ENCODE measurements at regions not wholly inside any gene's neighbourhood (a gene's known extent, or its start where the extent isn't known, plus 50 kb on each side); places are given as distances from the start of the nearest gene placed in this dataset.

GRCh38 chr5:52693280-52693679 is 94.4 kb upstream of the ITGA1 start:
- no peak overlapping the region for H3K27ac Mint-ChIP-seq
- peaks cover 0 to 5% of the 10 kb centered on the region in 2 donors for H3K4me1 Mint-ChIP-seq
- no peak overlapping the region for H3K4me3 Mint-ChIP-seq
- DNase-seq, result peak in 2 of 3 donors; percentile 14 to 26
- H3K9me3 Mint-ChIP-seq, result no peaks in the 10 kb centered on the region
- no peaks in the 10 kb centered on the region for H3K36me3 Mint-ChIP-seq
- peaks cover 0 to 5% (median 4%) of the 10 kb centered on the region in 3 donors for H3K27me3 Mint-ChIP-seq (ENCODE audit: low read depth in 3 of 3)

GRCh38 chr5:52693836-52694235 is 93.9 kb upstream of the ITGA1 start:
- no peak overlapping the region for H3K4me3 Mint-ChIP-seq
- H3K36me3 Mint-ChIP-seq, result no peaks in the 10 kb centered on the region
- H3K27ac Mint-ChIP-seq, result no peak overlapping the region
- H3K4me1 Mint-ChIP-seq, result peaks cover 0 to 5% of the 10 kb centered on the region in 2 donors
- H3K27me3 Mint-ChIP-seq (ENCODE audit: low read depth in 3 of 3), result peaks cover 0 to 5% (median 4%) of the 10 kb centered on the region in 3 donors
- no peak for DNase-seq
- no peaks in the 10 kb centered on the region for H3K9me3 Mint-ChIP-seq

GRCh38 chr5:52694648-52695047 is 93.1 kb upstream of the ITGA1 start:
- H3K9me3 Mint-ChIP-seq, result no peaks in the 10 kb centered on the region
- H3K27ac Mint-ChIP-seq, result peak overlapping the region in 1 of 6 donors; percentile 59
- H3K27me3 Mint-ChIP-seq (ENCODE audit: low read depth in 3 of 3), result peaks cover 0 to 5% (median 4%) of the 10 kb centered on the region in 3 donors
- H3K36me3 Mint-ChIP-seq, result no peaks in the 10 kb centered on the region
- no peak overlapping the region for H3K4me3 Mint-ChIP-seq
- H3K4me1 Mint-ChIP-seq, result peaks cover 0 to 5% of the 10 kb centered on the region in 2 donors
- no peak for DNase-seq

- Mint-ChIP-seq H3K9me3 (peaks cover 0 to 1% (median 0%) of the 10 kb centered on the region in 6 donors), H3K36me3 (no peaks in the 10 kb centered on the region), H3K27ac (no peak overlapping the region), H3K4me3 (no peak overlapping the region), H3K4me1 (peaks cover 10 to 34% of the 10 kb centered on the region in 2 donors), H3K27me3 (ENCODE audit: low read depth in 3 of 3) (peaks cover 0 to 2% (median 0%) of the 10 kb centered on the region in 3 donors)
- DNase-seq, result no peak
Measured at GRCh38 chr5:52702877-52703276, 84.8 kb upstream of the ITGA1 start.

GRCh38 chr5:52703321-52703720 is 84.4 kb upstream of the ITGA1 start:
- no peak overlapping the region for H3K27ac Mint-ChIP-seq

GRCh38 chr5:52705720-52706119 is 82.0 kb upstream of the ITGA1 start:
- peaks cover 25 to 62% of the 10 kb centered on the region in 2 donors for H3K4me1 Mint-ChIP-seq
- peaks cover 0 to 2% (median 0%) of the 10 kb centered on the region in 3 donors for H3K27me3 Mint-ChIP-seq (ENCODE audit: low read depth in 3 of 3)
- H3K36me3 Mint-ChIP-seq, result no peaks in the 10 kb centered on the region
- DNase-seq, result no peak
- no peak overlapping the region for H3K27ac Mint-ChIP-seq
- H3K9me3 Mint-ChIP-seq, result peaks cover 0 to 1% (median 0%) of the 10 kb centered on the region in 6 donors
- peak overlapping the region in 2 of 5 donors; percentile 16 to 41 for H3K4me3 Mint-ChIP-seq

More at GRCh38 chr5:52703321-52703720, 84.4 kb upstream of the ITGA1 start:
- no peaks in the 10 kb centered on the region for H3K36me3 Mint-ChIP-seq
- H3K4me3 Mint-ChIP-seq, result no peak overlapping the region
- H3K9me3 Mint-ChIP-seq, result peaks cover 0 to 1% (median 0%) of the 10 kb centered on the region in 6 donors
- no peak for DNase-seq
- H3K27me3 Mint-ChIP-seq (ENCODE audit: low read depth in 3 of 3), result peaks cover 0 to 2% (median 0%) of the 10 kb centered on the region in 3 donors
- H3K4me1 Mint-ChIP-seq, result peaks cover 10 to 38% of the 10 kb centered on the region in 2 donors

- peaks cover 25 to 73% of the 10 kb centered on the region in 2 donors for H3K4me1 Mint-ChIP-seq
- no peaks in the 10 kb centered on the region for H3K36me3 Mint-ChIP-seq
- H3K9me3 Mint-ChIP-seq, result peaks cover 0 to 1% (median 0%) of the 10 kb centered on the region in 6 donors
- no peak overlapping the region for H3K4me3 Mint-ChIP-seq
- H3K27ac Mint-ChIP-seq, result no peak overlapping the region
- H3K27me3 Mint-ChIP-seq (ENCODE audit: low read depth in 3 of 3), result peaks cover 0 to 2% (median 0%) of the 10 kb centered on the region in 3 donors
- no peak for DNase-seq
Measured at GRCh38 chr5:52706775-52707174, 80.9 kb upstream of the ITGA1 start.

- DNase-seq, result no peak
- Mint-ChIP-seq H3K4me1 (peaks cover 25 to 73% of the 10 kb centered on the region in 2 donors), H3K9me3 (peaks cover 0 to 1% (median 0%) of the 10 kb centered on the region in 6 donors), H3K4me3 (no peak overlapping the region), H3K36me3 (no peaks in the 10 kb centered on the region), H3K27ac (no peak overlapping the region), H3K27me3 (ENCODE audit: low read depth in 3 of 3) (no peaks in the 10 kb centered on the region)
Measured at GRCh38 chr5:52707616-52708015, 80.1 kb upstream of the ITGA1 start.

- Mint-ChIP-seq H3K4me3 (no peak overlapping the region), H3K9me3 (no peaks in the 10 kb centered on the region), H3K4me1 (peaks cover 25 to 66% of the 10 kb centered on the region in 2 donors), H3K27ac (no peak overlapping the region), H3K36me3 (no peaks in the 10 kb centered on the region), H3K27me3 (ENCODE audit: low read depth in 3 of 3) (no peaks in the 10 kb centered on the region)
- DNase-seq, result no peak
Measured at GRCh38 chr5:52708463-52708862, 79.3 kb upstream of the ITGA1 start.

GRCh38 chr5:52709167-52709925 is 78.4 kb upstream of the ITGA1 start:
- peak; percentile 25 to 37 (median 33) for DNase-seq
- H3K36me3 Mint-ChIP-seq, result no peaks in the 10 kb centered on the region
- peak overlapping the region in 4 of 5 donors; percentile 11 to 43 (median 29) for H3K4me3 Mint-ChIP-seq
- H3K9me3 Mint-ChIP-seq, result no peaks in the 10 kb centered on the region
- H3K4me1 Mint-ChIP-seq, result peaks cover 25 to 61% of the 10 kb centered on the region in 2 donors
- peak overlapping the region in 1 of 6 donors; percentile 48 for H3K27ac Mint-ChIP-seq
- H3K27me3 Mint-ChIP-seq (ENCODE audit: low read depth in 3 of 3), result peaks cover 0 to 1% (median 0%) of the 10 kb centered on the region in 3 donors

DNA sequence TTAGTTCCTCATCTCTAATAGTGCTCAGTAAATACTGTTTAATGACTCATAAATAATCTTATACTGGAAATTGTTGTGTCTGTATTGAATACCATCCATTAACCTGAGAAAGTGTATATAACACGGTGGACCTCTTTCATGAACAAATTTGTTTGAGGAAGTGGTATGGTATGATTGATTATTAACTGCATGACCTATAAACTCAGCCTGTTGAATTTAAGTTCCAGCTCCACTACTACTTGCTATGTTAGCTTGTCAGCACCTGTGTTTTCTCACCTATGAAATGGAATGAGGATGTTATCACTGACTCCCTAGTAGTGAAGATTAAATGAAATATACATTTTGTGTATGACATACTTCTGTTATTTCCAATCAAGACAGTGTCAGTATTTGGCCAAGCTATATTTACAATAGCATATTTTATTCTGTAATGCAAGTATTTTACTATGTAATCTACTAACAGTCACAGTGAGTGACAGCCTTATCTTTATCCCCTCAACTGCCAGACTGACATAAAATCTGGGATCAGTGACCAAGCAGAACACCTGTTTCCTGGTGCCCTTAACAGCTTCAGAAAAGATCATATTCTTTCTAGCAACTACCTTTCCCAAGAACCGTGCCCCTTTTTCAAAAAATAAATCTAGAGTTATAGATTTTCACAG is 77.3 kb upstream of the ITGA1 start:
- Mint-ChIP-seq H3K4me3 (peak overlapping the region in 2 of 5 donors; percentile 4 to 12), H3K9me3 (no peaks in the 10 kb centered on the region), H3K27ac (peak overlapping the region in 1 of 6 donors; percentile 62), H3K4me1 (peaks cover 25 to 58% of the 10 kb centered on the region in 2 donors), H3K36me3 (no peaks in the 10 kb centered on the region), H3K27me3 (ENCODE audit: low read depth in 3 of 3) (peaks cover 0 to 1% (median 0%) of the 10 kb centered on the region in 3 donors)
- no peak for DNase-seq

- H3K27me3 Mint-ChIP-seq (ENCODE audit: low read depth in 3 of 3), result peaks cover 0 to 1% (median 0%) of the 10 kb centered on the region in 3 donors
- H3K9me3 Mint-ChIP-seq, result no peaks in the 10 kb centered on the region
- H3K27ac Mint-ChIP-seq, result no peak overlapping the region
- no peaks in the 10 kb centered on the region for H3K36me3 Mint-ChIP-seq
- no peak overlapping the region for H3K4me3 Mint-ChIP-seq
- no peak for DNase-seq
- H3K4me1 Mint-ChIP-seq, result peaks cover 19 to 51% of the 10 kb centered on the region in 2 donors
Measured at GRCh38 chr5:52710972-52711596, 76.6 kb upstream of the ITGA1 start.

- H3K27me3 Mint-ChIP-seq (ENCODE audit: low read depth in 3 of 3), result peaks cover 3 to 5% (median 4%) of the 10 kb centered on the region in 3 donors
- H3K9me3 Mint-ChIP-seq, result peaks cover 0 to 6% (median 0%) of the 10 kb centered on the region in 6 donors
- DNase-seq, result no peak
- H3K4me1 Mint-ChIP-seq, result peaks cover 16 to 44% of the 10 kb centered on the region in 2 donors
- H3K4me3 Mint-ChIP-seq, result no peak overlapping the region
- H3K27ac Mint-ChIP-seq, result no peak overlapping the region
- H3K36me3 Mint-ChIP-seq, result peaks cover 0 to 3% (median 0%) of the 10 kb centered on the region in 3 donors
Measured at GRCh38 chr5:52712354-52712753, 75.4 kb upstream of the ITGA1 start.

Data from immature natural killer cell (primary cell).